Left lung (tissue), 4 donors: ENCODE measurements at regions not wholly inside any gene's neighbourhood (a gene's known extent, or its start where the extent isn't known, plus 50 kb on each side); places are given as distances from the start of the nearest gene placed in this dataset.

Experiments
- ATAC-seq: fragments of 200-7000 bp; cut with Tn5 transposase; one replicate; pipeline ENCODE4 v1.9.1; 2020; ENCODE audit warnings: moderate library complexity
- DNase-seq, 4 donors: peaks; one replicate each; pipeline ENCODE4 v3.0.0-alpha.2; 2013 to 2020
- H3K27ac ChIP-seq, 2 donors: fragments of 200-600 bp; sonication (generic) in 1 of 2; one replicate each; pipeline versions ENCODE4 v1.5.0 to v1.8.0; 2020 to 2021
- H3K27me3 ChIP-seq, 2 donors: fragments of 200-600 bp; sonication (generic) in 1 of 2; one replicate each; pipeline versions ENCODE4 v1.5.0 to v1.8.0; 2020 to 2021
- H3K36me3 ChIP-seq, 2 donors: fragments of 200-600 bp; sonication (generic) in 1 of 2; one replicate each; pipeline versions ENCODE4 v1.5.0 to v1.8.0; 2020 to 2021
- H3K4me1 ChIP-seq, 2 donors: fragments of 200-600 bp; one replicate each; pipeline ENCODE4 v1.8.0; 2021
- H3K4me3 ChIP-seq, 2 donors: fragments of 200-600 bp; sonication (generic) in 1 of 2; one replicate each; pipeline versions ENCODE4 v1.5.0 to v1.8.0; 2020 to 2021; ENCODE audit warnings: mild to moderate bottlenecking in 1 of 2
- H3K9me3 ChIP-seq, 2 donors: fragments of 200-600 bp; sonication (generic) in 1 of 2; one replicate each; pipeline versions ENCODE4 v1.5.0 to v1.8.0; 2020 to 2021
- CTCF ChIP-seq, 2 donors: fragments of 200-600 bp; sonication (generic) in 1 of 2; IDR thresholded peaks; one replicate each; pipeline versions ENCODE4 v1.5.0 to v1.8.0; 2021; ENCODE audit warnings: antibody characterized with exemption in 2 of 2
- intact Hi-C, 2 donors: fragments of 100-400 bp; cut with DNase I; formaldehyde crosslinking; loops; one replicate each; pipeline versions ENCODE4 v1.11.2 to v1.14.2; 2022
- donor health status: DM: no; HTN: yes; CAD: no.
- donor health status: DM: no; HTN: no; CAD: no.

- Histone ChIP-seq H3K27ac (no peak overlapping the region), H3K27me3 (peaks cover 0 to 21% of the 10 kb centered on the region in 2 donors), H3K36me3 (no peaks in the 10 kb centered on the region), H3K4me1 (no peaks in the 10 kb centered on the region), H3K4me3 (no peak overlapping the region), H3K9me3 (no peaks in the 10 kb centered on the region)
- DNase-seq (peak in 2 of 4 donors; percentile 4 to 12), ATAC-seq (no peak)
- intact Hi-C loops = no loop called here
- no peak for TF ChIP-seq CTCF (IDR thresholded peaks at IDR 0.05)
Observed at GRCh38 chr14:97070259-97070658, 273.1 kb downstream of the VRK1 start.

- H3K27me3 ChIP-seq = peaks cover 0 to 29% of the 10 kb centered on the region in 2 donors
- no peak for TF ChIP-seq CTCF (IDR thresholded peaks at IDR 0.05)
- no peak for DNase-seq
- H3K4me3 ChIP-seq = no peak overlapping the region
- no peaks in the 10 kb centered on the region for H3K9me3 ChIP-seq
- no peaks in the 10 kb centered on the region for H3K36me3 ChIP-seq
- no peak overlapping the region for H3K27ac ChIP-seq
- H3K4me1 ChIP-seq = no peaks in the 10 kb centered on the region
- no peak for ATAC-seq
- intact Hi-C loops = no loop called here
Observed at GRCh38 chr14:97071177-97071576, 274.0 kb downstream of the VRK1 start.

GRCh38 chr14:97073622-97074021, 276.4 kb downstream of the VRK1 start:
- TF ChIP-seq CTCF (IDR thresholded peaks at IDR 0.05) = no peak
- Histone ChIP-seq H3K36me3 (no peaks in the 10 kb centered on the region), H3K27me3 (peaks cover 0 to 43% of the 10 kb centered on the region in 2 donors), H3K4me3 (no peak overlapping the region), H3K4me1 (no peaks in the 10 kb centered on the region), H3K27ac (no peak overlapping the region), H3K9me3 (no peaks in the 10 kb centered on the region)
- no peak for ATAC-seq
- DNase-seq = no peak
- intact Hi-C loops = no loop called here

GRCh38 chr14:97074456-97074855, 277.3 kb downstream of the VRK1 start:
- intact Hi-C loops = no loop called here
- no peaks in the 10 kb centered on the region for H3K9me3 ChIP-seq
- TF ChIP-seq CTCF (IDR thresholded peaks at IDR 0.05) = no peak
- ATAC-seq = no peak
- no peak for DNase-seq
- H3K36me3 ChIP-seq = no peaks in the 10 kb centered on the region
- H3K27ac ChIP-seq = no peak overlapping the region
- no peak overlapping the region for H3K4me3 ChIP-seq
- H3K27me3 ChIP-seq = peaks cover 0 to 38% of the 10 kb centered on the region in 2 donors
- no peaks in the 10 kb centered on the region for H3K4me1 ChIP-seq

- no peaks in the 10 kb centered on the region for H3K36me3 ChIP-seq
- intact Hi-C loops = no loop called here
- no peaks in the 10 kb centered on the region for H3K9me3 ChIP-seq
Observed at GRCh38 chr14:97074856-97075255, 277.7 kb downstream of the VRK1 start.

More at GRCh38 chr14:97074856-97075255, 277.7 kb downstream of the VRK1 start:
- H3K27me3 ChIP-seq = peaks cover 0 to 38% of the 10 kb centered on the region in 2 donors
- DNase-seq (no peak), ATAC-seq (no peak)
- no peak for TF ChIP-seq CTCF (IDR thresholded peaks at IDR 0.05)
- H3K27ac ChIP-seq = no peak overlapping the region
- no peak overlapping the region for H3K4me3 ChIP-seq
- no peaks in the 10 kb centered on the region for H3K4me1 ChIP-seq
